ENCODE measurements at regions not wholly inside any gene's neighbourhood (a gene's known extent, or its start where the extent isn't known, plus 50 kb on each side); places are given as distances from the start of the nearest gene placed in this dataset.

GRCh38 chr14:34350903-34351302 lies 111.1 kb downstream of the SPTSSA start (continued):
- TF ChIP-seq ZNF781 (CRISPR knock-in tag; IDR thresholded peaks at IDR 0.05; ENCODE audit: borderline replicate concordance, not compliant biosample characterization) (no peak), BATF2 (CRISPR knock-in tag; IDR thresholded peaks at IDR 0.05) (no peak), GLI4 (CRISPR knock-in tag; IDR thresholded peaks at IDR 0.05; ENCODE audit: borderline replicate concordance) (no peak), ZNF329 (CRISPR knock-in tag; IDR thresholded peaks at IDR 0.05; ENCODE audit: low read depth) (no peak), ZNF691 (CRISPR knock-in tag; IDR thresholded peaks at IDR 0.05; ENCODE audit: borderline replicate concordance, low read depth) (no peak), ZNF513 (CRISPR knock-in tag; conservative IDR thresholded peaks at IDR 0.05) (no peak)

GRCh38 chr14:34348592-34348991 lies 113.4 kb downstream of the SPTSSA start:
- H3K79me2 ChIP-seq (ENCODE audit: insufficient read depth, low read length): no peaks in the 10 kb centered on the region
- intact Hi-C loops (cut with micrococcal nuclease; ENCODE audit: unreplicated experiment): no loop called here
- H3K4me3 ChIP-seq (replicated peaks in 1 of 3; ENCODE audit: insufficient read depth in 1 of 3, low read depth in 2 of 3, low read length in 3 of 3): no peak overlapping the region
- FAIRE-seq (no peak), ATAC-seq (0 out of 3 replicates have a peak, but pooled peaks have one; percentile 32), DNase-seq (ENCODE audit: low spot score) (no peak)
- H3K27me3 ChIP-seq (ENCODE audit: control insufficient read depth in 1 of 2, insufficient read depth in 2 of 2, low read length in 2 of 2): no peaks in the 10 kb centered on the region
- H4K20me1 ChIP-seq (ENCODE audit: insufficient read depth, low read length): no peaks in the 10 kb centered on the region
- no TSS peak for BruUV-seq (replicated peaks)
- H3K9ac ChIP-seq (ENCODE audit: insufficient read depth, low read depth, low read length): no peak overlapping the region
- ChIA-PET CTCF (ENCODE audit: low intra/inter-chr PET ratio, low total read pairs) (no interaction called here), POLR2A (no interaction called here)
- in situ Hi-C loops (cut with HindIII; ENCODE audit: extremely low pct_ligation_motif_present, low pct_unique_long_range_greater_than_20kb): no loop called here
- H3K9me3 ChIP-seq (ENCODE audit: low read length): no peaks in the 10 kb centered on the region
- no peak overlapping the region for H3K4me2 ChIP-seq (ENCODE audit: low read depth, low read length)
- WGBS (ENCODE audit: low lambda C conversion rate): 17% methylated on average over 6 of the region's 6 CpGs
- no peak overlapping the region for H2AFZ ChIP-seq (ENCODE audit: low read length)
- H3K4me1 ChIP-seq (ENCODE audit: insufficient read depth, low read length): no peaks in the 10 kb centered on the region
- H3K36me3 ChIP-seq (replicated peaks in 1 of 2; ENCODE audit: control insufficient read depth in 1 of 2, insufficient read depth in 2 of 2, low read length in 2 of 2): no peaks in the 10 kb centered on the region
- no peak for TF ChIP-seq ELK4 (CRISPR knock-in tag; IDR thresholded peaks at IDR 0.05; ENCODE audit: borderline replicate concordance)
- 0 out of 2 replicates have a peak, but pooled peaks have one; percentile 100 for TF ChIP-seq SYNCRIP (IDR thresholded peaks at IDR 0.05; ENCODE audit: insufficient read depth, low read depth, low read length)
- peak; percentile 81 for TF ChIP-seq SRSF9 (IDR thresholded peaks at IDR 0.05; ENCODE audit: borderline replicate concordance, insufficient read depth, low read depth, low read length, poor library complexity, severe bottlenecking)
- TF ChIP-seq TCF12 (IDR thresholded peaks at IDR 0.05): no peak
- TF ChIP-seq TCF12 (CRISPR knock-in tag; IDR thresholded peaks at IDR 0.05): no peak
- H3K27ac ChIP-seq (ENCODE audit: extremely low read length, insufficient read depth, low read length): no peak overlapping the region

Measured in HepG2 (cell line).